HEK293 (cell line): ENCODE measurements at regions not wholly inside any gene's neighbourhood (a gene's known extent, or its start where the extent isn't known, plus 50 kb on each side); places are given as distances from the start of the nearest gene placed in this dataset.

Source experiments
- CTCF ChIP-seq: fragments of 450-650 bp; formaldehyde crosslinking; IDR thresholded peaks from 2 replicates; pipeline ENCODE4 v1.5.1; 2016; ENCODE audit warnings: missing biosample characterization, missing genetic modification characterization
- PRDM4 ChIP-seq: fragments of 450-650 bp; formaldehyde crosslinking; IDR thresholded peaks from 2 replicates; pipeline ENCODE4 v1.5.1; 2017; ENCODE audit warnings: missing biosample characterization, missing genetic modification characterization
- TCF7L2 ChIP-seq: IDR thresholded peaks from 2 replicates; pipeline ENCODE4 v1.6.1; 2011; ENCODE audit warnings: low read depth, mild to moderate bottlenecking, inconsistent platforms, low read length, moderate library complexity, borderline replicate concordance
- ZBTB1 ChIP-seq: fragments of 450-650 bp; formaldehyde crosslinking; IDR thresholded peaks from 2 replicates; pipeline ENCODE4 v1.5.1; 2016; ENCODE audit warnings: missing biosample characterization, missing genetic modification characterization
- ZNF585B ChIP-seq: fragments of 450-650 bp; formaldehyde crosslinking; IDR thresholded peaks from 2 replicates; pipeline ENCODE4 v1.5.1; 2016; ENCODE audit warnings: missing biosample characterization, missing genetic modification characterization
- ZNF629 ChIP-seq: fragments of 450-650 bp; formaldehyde crosslinking; IDR thresholded peaks from 2 replicates; pipeline ENCODE4 v1.5.1; 2017; ENCODE audit warnings: missing biosample characterization, missing genetic modification characterization
- TF ChIP-seq, protein P1 (sequence below): fragments of 450-650 bp; formaldehyde crosslinking; optimal IDR thresholded peaks from 2 replicates; pipeline ENCODE3; 2016; ENCODE audit warnings: missing biosample characterization, mild to moderate bottlenecking, missing genetic modification characterization

- TF ChIP-seq TCF7L2 (no peak), ZNF629 (tag by site-specific recombination) (no peak), CTCF (no peak), ZNF585B (tag by site-specific recombination) (no peak), ZBTB1 (tag by site-specific recombination) (no peak), PRDM4 (tag by site-specific recombination) (no peak)
- TF ChIP-seq, protein P1, sequence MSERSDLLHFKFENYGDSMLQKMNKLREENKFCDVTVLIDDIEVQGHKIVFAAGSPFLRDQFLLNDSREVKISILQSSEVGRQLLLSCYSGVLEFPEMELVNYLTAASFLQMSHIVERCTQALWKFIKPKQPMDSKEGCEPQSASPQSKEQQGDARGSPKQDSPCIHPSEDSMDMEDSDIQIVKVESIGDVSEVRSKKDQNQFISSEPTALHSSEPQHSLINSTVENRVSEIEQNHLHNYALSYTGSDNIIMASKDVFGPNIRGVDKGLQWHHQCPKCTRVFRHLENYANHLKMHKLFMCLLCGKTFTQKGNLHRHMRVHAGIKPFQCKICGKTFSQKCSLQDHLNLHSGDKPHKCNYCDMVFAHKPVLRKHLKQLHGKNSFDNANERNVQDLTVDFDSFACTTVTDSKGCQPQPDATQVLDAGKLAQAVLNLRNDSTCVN (tag by site-specific recombination): no peak
These were observed 697.1 kb upstream of the CELF4 start for GRCh38 chr18:38262661-38263060.
